HCT116 (cell line): ENCODE measurements at regions not wholly inside any gene's neighbourhood (a gene's known extent, or its start where the extent isn't known, plus 50 kb on each side); places are given as distances from the start of the nearest gene placed in this dataset.

ENCODE experiments used
- ATAC-seq: fragments of 200-7000 bp; cut with Tn5 transposase; 2 replicates; pipeline ENCODE4 v1.9.1; 2020; ENCODE audit warnings: mild to moderate bottlenecking, moderate library complexity
- BruUV-seq: library from RNA; stranded (reverse); fragments of 400-500 nt; replicated peaks from 2 replicates; lab custom pipeline; 2021; lab: Mats Ljungman, UMichigan
- CTCF ChIA-PET: fragments of 300-600 bp; sonication (Branson Sonifier 250); formaldehyde crosslinking; loops from one replicate; lab custom pipeline; 2021; ENCODE audit warnings: antibody characterized with exemption; lab: Charles Lee
- POLR2A ChIA-PET: fragments of 300-600, 350-600 bp; sonication (Branson Sonifier 250); formaldehyde crosslinking; loops from one replicate; lab custom pipeline; 2021; ENCODE audit warnings: antibody characterized with exemption; lab: Charles Lee
- RAD21 ChIA-PET, 2 experiments: fragments of 300-600 bp; sonication (Branson Sonifier 250); formaldehyde crosslinking; loops; one replicate each; lab custom pipeline; 2023; ENCODE audit warnings: low total read pairs in 2 of 2; ENCODE audit not compliant: uncharacterized antibody in 2 of 2, unreplicated experiment in 2 of 2, low non-redundant PET in 1 of 2; lab: Charles Lee
- DNase-seq: peaks from one replicate; pipeline ENCODE4 v3.0.0-alpha.2; 2010; ENCODE audit warnings: low read depth, low spot score
- H2AFZ ChIP-seq: fragments of 200-600 bp; shearing (Covaris generic), sonication (generic); 2 replicates; pipeline ENCODE4 v1.6.1; 2017; ENCODE audit warnings: low read depth, mixed run types, mixed read lengths, antibody characterized with exemption, low read length; ENCODE audit not compliant: poor library complexity, severe bottlenecking
- H3K27ac ChIP-seq: 2 replicates; pipeline ENCODE4 v1.5.1; 2012; ENCODE audit warnings: low read depth, low read length
- H3K27me3 ChIP-seq: fragments of 200-600 bp; sonication (generic); 2 replicates; pipeline ENCODE4 v1.6.1; 2016; ENCODE audit warnings: mixed run types, low read length, mixed read lengths; ENCODE audit not compliant: insufficient read depth
- H3K36me3 ChIP-seq, 2 experiments: fragments of 200-500 bp in 1 of 2; fragments of 200-600 bp in 1 of 2; sonication (Bioruptor generic) in 1 of 2; sonication (generic) in 1 of 2; 2 replicates each; pipeline versions ENCODE4 v1.5.1 to v1.6.1; 2014 to 2016; ENCODE audit warnings: low read length in 2 of 2, inconsistent platforms in 1 of 2, mixed read lengths in 1 of 2, mixed run types in 1 of 2; ENCODE audit not compliant: insufficient read depth in 2 of 2, control insufficient read depth in 1 of 2
- H3K4me1 ChIP-seq, 2 experiments: fragments of 200-600 bp in 1 of 2; sonication (generic) in 1 of 2; 2 replicates each; pipeline versions ENCODE4 v1.5.1 to v1.6.1; 2012 to 2017; ENCODE audit warnings: low read length in 2 of 2, inconsistent platforms in 1 of 2, mild to moderate bottlenecking in 1 of 2, mixed read lengths in 1 of 2, mixed run types in 1 of 2, moderate library complexity in 1 of 2; ENCODE audit not compliant: insufficient read depth in 2 of 2, control insufficient read depth in 1 of 2
- H3K4me2 ChIP-seq: fragments of 200-600 bp; sonication (generic); 2 replicates; pipeline ENCODE4 v1.6.1; 2017; ENCODE audit warnings: mixed run types, low read length, mixed read lengths
- H3K4me3 ChIP-seq, 2 experiments: fragments of 200-600 bp in 1 of 2; sonication (generic) in 1 of 2; replicated peaks in 1 of 2; 2 replicates each; pipeline ENCODE4 v1.5.1; 2011 to 2016; ENCODE audit warnings: low read length in 2 of 2, control low read depth in 1 of 2, low read depth in 1 of 2, mild to moderate bottlenecking in 1 of 2, mixed read lengths in 1 of 2, mixed run types in 1 of 2
- H3K79me2 ChIP-seq: fragments of 200-600 bp; sonication (generic); 2 replicates; pipeline ENCODE4 v1.6.1; 2017; ENCODE audit warnings: mild to moderate bottlenecking, mixed run types, low read length, moderate library complexity, mixed read lengths; ENCODE audit not compliant: insufficient read depth
- H3K9ac ChIP-seq: fragments of 200-600 bp; sonication (generic); 2 replicates; pipeline ENCODE4 v1.6.1; 2016; ENCODE audit warnings: low read length, mixed read lengths
- H3K9me2 ChIP-seq: fragments of 200-600 bp; sonication (generic), shearing (Covaris generic); 2 replicates; pipeline ENCODE4 v1.6.1; 2017; ENCODE audit warnings: mixed run types, mild to moderate bottlenecking, moderate library complexity; ENCODE audit not compliant: insufficient read depth
- H3K9me3 ChIP-seq, 2 experiments: fragments of 200-500 bp in 1 of 2; fragments of 200-600 bp in 1 of 2; sonication (Bioruptor generic) in 1 of 2; sonication (generic) in 1 of 2; 2 replicates each; pipeline ENCODE4 v1.6.1; 2014 to 2017; ENCODE audit warnings: low read length in 2 of 2, mixed read lengths in 2 of 2, inconsistent platforms in 1 of 2, low read depth in 1 of 2, mild to moderate bottlenecking in 1 of 2, mixed run types in 1 of 2, moderate library complexity in 1 of 2; ENCODE audit not compliant: control insufficient read depth in 1 of 2, insufficient read depth in 1 of 2
- H4K20me1 ChIP-seq: fragments of 200-600 bp; sonication (generic), shearing (Covaris generic); 2 replicates; pipeline ENCODE4 v1.6.1; 2017; ENCODE audit warnings: mixed run types, mild to moderate bottlenecking, moderate library complexity; ENCODE audit not compliant: insufficient read depth
- EGR1 ChIP-seq: IDR thresholded peaks from 2 replicates; pipeline ENCODE4 v1.6.1; 2012; ENCODE audit warnings: low read depth
- ELF1 ChIP-seq: IDR thresholded peaks from 2 replicates; pipeline ENCODE4 v1.6.1; 2012; ENCODE audit warnings: low read depth, borderline replicate concordance
- EZH2phosphoT487 ChIP-seq: fragments of 200-600 bp; IDR thresholded peaks from 2 replicates; pipeline ENCODE4 v1.6.1; 2018; ENCODE audit warnings: antibody characterized with exemption, borderline replicate concordance
- JUND ChIP-seq: IDR thresholded peaks from 2 replicates; pipeline ENCODE4 v1.6.1; 2012
- POLR2A ChIP-seq: IDR thresholded peaks from 2 replicates; pipeline ENCODE4 v1.7.0; 2011; ENCODE audit warnings: borderline replicate concordance; ENCODE audit not compliant: insufficient read depth, insufficient read length; ENCODE audit errors: extremely low read depth
- SIN3A ChIP-seq: IDR thresholded peaks from 2 replicates; pipeline ENCODE4 v1.6.1; 2012; ENCODE audit warnings: low read depth
- SP1 ChIP-seq: IDR thresholded peaks from 2 replicates; pipeline ENCODE4 v1.6.1; 2012; ENCODE audit warnings: low read depth
- TCF7L2 ChIP-seq: IDR thresholded peaks from 2 replicates; pipeline ENCODE4 v1.7.0; 2011; ENCODE audit warnings: borderline replicate concordance, inconsistent platforms; ENCODE audit not compliant: insufficient read depth, insufficient read length; ENCODE audit errors: extremely low read depth
- ZFX ChIP-seq: fragments of 450-650 bp; IDR thresholded peaks from 2 replicates; pipeline ENCODE4 v1.6.1; 2017
- intact Hi-C: fragments of 100-400 bp; cut with micrococcal nuclease; formaldehyde crosslinking; loops from 2 replicates; pipeline ENCODE4 v1.10.0; 2022
- TF ChIP-seq, protein P1 (sequence below): IDR thresholded peaks from 2 replicates; pipeline ENCODE4 v1.6.1; 2011; ENCODE audit warnings: mild to moderate bottlenecking, low read length, moderate library complexity; ENCODE audit not compliant: insufficient replicate concordance; ENCODE audit errors: extremely low read depth
- TF ChIP-seq, protein P2 (sequence below): IDR thresholded peaks from 2 replicates; pipeline ENCODE4 v1.6.1; 2012

DNA sequence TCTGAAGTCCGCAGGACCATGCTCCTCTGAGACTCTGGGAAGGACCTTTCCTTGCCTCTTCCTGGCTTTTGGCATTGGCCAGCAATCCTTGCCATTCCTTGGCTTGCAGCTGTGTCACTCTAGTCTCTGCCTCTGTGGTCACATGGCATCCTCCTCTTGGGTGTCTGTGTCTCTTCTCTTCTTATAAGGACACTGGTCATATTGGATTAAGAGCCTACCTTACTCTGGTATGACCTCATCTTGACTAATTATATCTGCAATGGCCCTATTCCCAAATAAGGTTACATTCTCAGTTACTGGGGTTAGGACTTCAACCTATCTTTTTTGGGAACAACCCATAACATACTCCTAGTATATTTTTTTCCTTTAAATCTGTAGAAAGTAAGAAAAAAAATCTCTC is 49.9 kb upstream of the GTSF1L start:
- Histone ChIP-seq H3K27me3 (no peaks in the 10 kb centered on the region), H3K9me2 (no peaks in the 10 kb centered on the region), H3K4me2 (no peak overlapping the region), H3K9ac (no peak overlapping the region), H3K4me1 (peaks cover 0 to 3% of the 10 kb centered on the region in 2 experiments; a peak in 2 of 4 replicates), H2AFZ (no peak overlapping the region), H3K79me2 (no peaks in the 10 kb centered on the region), H3K9me3 (peaks cover 7 to 8% of the 10 kb centered on the region in 2 experiments; a peak in 2 of 4 replicates), H3K4me3 (no peak overlapping the region), H3K36me3 (no peaks in the 10 kb centered on the region), H3K27ac (no peak overlapping the region), H4K20me1 (no peaks in the 10 kb centered on the region)
- TF ChIP-seq EZH2phosphoT487: no peak
- no peak for TF ChIP-seq ELF1
- TF ChIP-seq, protein P1, sequence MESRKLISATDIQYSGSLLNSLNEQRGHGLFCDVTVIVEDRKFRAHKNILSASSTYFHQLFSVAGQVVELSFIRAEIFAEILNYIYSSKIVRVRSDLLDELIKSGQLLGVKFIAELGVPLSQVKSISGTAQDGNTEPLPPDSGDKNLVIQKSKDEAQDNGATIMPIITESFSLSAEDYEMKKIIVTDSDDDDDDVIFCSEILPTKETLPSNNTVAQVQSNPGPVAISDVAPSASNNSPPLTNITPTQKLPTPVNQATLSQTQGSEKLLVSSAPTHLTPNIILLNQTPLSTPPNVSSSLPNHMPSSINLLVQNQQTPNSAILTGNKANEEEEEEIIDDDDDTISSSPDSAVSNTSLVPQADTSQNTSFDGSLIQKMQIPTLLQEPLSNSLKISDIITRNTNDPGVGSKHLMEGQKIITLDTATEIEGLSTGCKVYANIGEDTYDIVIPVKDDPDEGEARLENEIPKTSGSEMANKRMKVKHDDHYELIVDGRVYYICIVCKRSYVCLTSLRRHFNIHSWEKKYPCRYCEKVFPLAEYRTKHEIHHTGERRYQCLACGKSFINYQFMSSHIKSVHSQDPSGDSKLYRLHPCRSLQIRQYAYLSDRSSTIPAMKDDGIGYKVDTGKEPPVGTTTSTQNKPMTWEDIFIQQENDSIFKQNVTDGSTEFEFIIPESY: no peak
- no peak for TF ChIP-seq ZFX
- no peak for TF ChIP-seq SIN3A
- no peak for TF ChIP-seq EGR1
- no peak for TF ChIP-seq POLR2A
- TF ChIP-seq, protein P2, sequence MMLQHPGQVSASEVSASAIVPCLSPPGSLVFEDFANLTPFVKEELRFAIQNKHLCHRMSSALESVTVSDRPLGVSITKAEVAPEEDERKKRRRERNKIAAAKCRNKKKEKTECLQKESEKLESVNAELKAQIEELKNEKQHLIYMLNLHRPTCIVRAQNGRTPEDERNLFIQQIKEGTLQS: no peak
- TF ChIP-seq SP1: no peak
- TF ChIP-seq JUND: no peak
- no peak for TF ChIP-seq TCF7L2
- CTCF ChIA-PET: no interaction called here
- ATAC-seq: no peak
- intact Hi-C loops: no loop called here
- no TSS peak for BruUV-seq
- RAD21 ChIA-PET: no interaction called here
- no peak for DNase-seq
- POLR2A ChIA-PET: no interaction called here
